K562 (cell line): ENCODE measurements at regions not wholly inside any gene's neighbourhood (a gene's known extent, or its start where the extent isn't known, plus 50 kb on each side); places are given as distances from the start of the nearest gene placed in this dataset.

Experiments used
- ATAC-seq: fragments of 200-7000 bp; cut with Tn5 transposase; 3 replicates; pipeline ENCODE4 v1.9.1; 2020; ENCODE audit warnings: moderate library complexity
- BruUV-seq: library from RNA; stranded (reverse); fragments of 400-500 nt; replicated peaks from 2 replicates; lab custom pipeline; 2021; lab: Mats Ljungman, UMichigan
- CTCF ChIA-PET: fragments of 300-600 bp; formaldehyde crosslinking; extraction: SDS; loops from one replicate; lab custom pipeline; 2021; ENCODE audit warnings: low intra/inter-chr PET ratio; lab: Yijun Ruan, JAX
- POLR2A ChIA-PET: fragments of 300-600, 350-650 bp; sonication (Branson Sonifier 250); formaldehyde crosslinking; extraction: SDS; loops from one replicate; lab custom pipeline; 2021; ENCODE audit warnings: antibody characterized with exemption, inconsistent platforms; lab: Yijun Ruan, JAX
- DNase-seq, 4 experiments: peaks; one replicate each; pipeline versions ENCODE4 v3.0.0 to v3.0.0-alpha.2; 2011 to 2018; ENCODE audit warnings: low spot score in 3 of 4, mixed read lengths in 3 of 4; ENCODE audit errors: extremely low read depth in 1 of 4
- FAIRE-seq: peaks from 2 replicates; lab custom pipeline; 2011; peaks lifted over from hg19 to GRCh38; lab: Jason Lieb, UNC
- H2AFZ ChIP-seq: 2 replicates; pipeline ENCODE4 v1.6.0; 2011; ENCODE audit warnings: low read depth, low read length, control low read depth, inconsistent platforms
- H3K27ac ChIP-seq: fragments of 200-600 bp; 3 replicates; pipeline ENCODE4 v1.8.0; 2011; ENCODE audit warnings: low read depth, mild to moderate bottlenecking, control low read depth, inconsistent platforms, low read length, moderate library complexity, mixed read lengths; ENCODE audit errors: extremely low read depth
- H3K27me3 ChIP-seq, 2 experiments: fragments of 300-600 bp in 1 of 2; 2 replicates in 1 of 2; 3 replicates in 1 of 2; pipeline versions ENCODE4 v1.6.0 to v1.8.0; 2011; ENCODE audit warnings: inconsistent platforms in 2 of 2, low read length in 2 of 2, mild to moderate bottlenecking in 1 of 2, mixed read lengths in 1 of 2, moderate library complexity in 1 of 2; ENCODE audit not compliant: control insufficient read depth in 2 of 2, insufficient read depth in 2 of 2
- H3K36me3 ChIP-seq: fragments of 300-600 bp; 3 replicates; pipeline ENCODE4 v1.8.0; 2011; ENCODE audit warnings: mild to moderate bottlenecking, low read length, inconsistent platforms; ENCODE audit not compliant: control insufficient read depth, insufficient read depth
- H3K4me1 ChIP-seq, 2 experiments: fragments of 200-600 bp in 1 of 2; replicated peaks in 1 of 2; 2 replicates in 1 of 2; 3 replicates in 1 of 2; pipeline versions ENCODE4 v1.5.1 to v1.8.0; 2011; ENCODE audit warnings: inconsistent platforms in 2 of 2, low read length in 2 of 2, mild to moderate bottlenecking in 1 of 2, mixed read lengths in 1 of 2, moderate library complexity in 1 of 2; ENCODE audit not compliant: control insufficient read depth in 2 of 2, insufficient read depth in 2 of 2
- H3K4me2 ChIP-seq: 2 replicates; pipeline ENCODE4 v1.6.1; 2011; ENCODE audit warnings: low read length, control low read depth, inconsistent platforms, mixed read lengths; ENCODE audit not compliant: insufficient read depth
- H3K4me3 ChIP-seq: fragments of 200-600 bp; sonication (generic), shearing (Covaris generic); 2 replicates; pipeline ENCODE4 v1.5.1; 2016; ENCODE audit warnings: control low read depth, inconsistent platforms
- H3K79me2 ChIP-seq: fragments of 200-600 bp; 3 replicates; pipeline ENCODE4 v1.8.0; 2011; ENCODE audit warnings: low read length, inconsistent platforms; ENCODE audit not compliant: control insufficient read depth, insufficient read depth
- H3K9ac ChIP-seq, 2 experiments: 2 replicates each; pipeline versions ENCODE4 v1.6.0 to v1.6.1; 2011; ENCODE audit warnings: low read depth in 2 of 2, low read length in 2 of 2, control low read depth in 1 of 2, inconsistent platforms in 1 of 2, mild to moderate bottlenecking in 1 of 2, mixed read lengths in 1 of 2; ENCODE audit not compliant: insufficient read depth in 1 of 2
- H3K9me1 ChIP-seq: one replicate; pipeline ENCODE4 v1.6.0; 2011; ENCODE audit warnings: inconsistent platforms, mild to moderate bottlenecking, low read length, moderate library complexity; ENCODE audit not compliant: control insufficient read depth, insufficient read depth
- H3K9me3 ChIP-seq: replicated peaks from 2 replicates; pipeline ENCODE4 v1.5.1; 2011; ENCODE audit warnings: low read depth, low read length, inconsistent platforms; ENCODE audit not compliant: control insufficient read depth, insufficient read depth
- H4K20me1 ChIP-seq: replicated peaks from 2 replicates; pipeline ENCODE4 v1.6.1; 2011; ENCODE audit warnings: low read length, inconsistent platforms, mixed read lengths; ENCODE audit not compliant: control insufficient read depth, insufficient read depth
- FOXK1 ChIP-seq: sonication (generic); formaldehyde crosslinking; IDR thresholded peaks from 2 replicates; pipeline ENCODE4 v1.8.0; 2022; ENCODE audit warnings: missing genetic modification reagents, mild to moderate bottlenecking, borderline replicate concordance
- JUND ChIP-seq, 2 experiments: IDR thresholded peaks; 2 replicates in 1 of 2; 3 replicates in 1 of 2; pipeline ENCODE4 v1.6.1; 2011; ENCODE audit warnings: borderline replicate concordance in 2 of 2, low read depth in 2 of 2, low read length in 2 of 2, improper control_type of control experiment in 1 of 2, missing biosample characterization in 1 of 2, missing genetic modification characterization in 1 of 2, missing genetic modification reagents in 1 of 2
- NFATC3 ChIP-seq: fragments of 450-650 bp; IDR thresholded peaks from 2 replicates; pipeline ENCODE4 v1.6.1; 2017; ENCODE audit warnings: mild to moderate bottlenecking
- NFIX ChIP-seq: fragments of 250-450 bp; sonication (Bioruptor Pico); IDR thresholded peaks from 2 replicates; pipeline ENCODE4 v1.4.0; 2020; ENCODE audit warnings: low read depth, mild to moderate bottlenecking, moderate library complexity
- NFYB ChIP-seq: IDR thresholded peaks from 2 replicates; pipeline ENCODE4 v1.6.1; 2011; ENCODE audit warnings: mild to moderate bottlenecking, moderate library complexity; ENCODE audit not compliant: insufficient read length; ENCODE audit errors: extremely low read depth
- RBM22 ChIP-seq: fragments of 200-400 bp; formaldehyde crosslinking; IDR thresholded peaks from 2 replicates; pipeline ENCODE4 v1.6.1; 2018; ENCODE audit warnings: low read length, low read depth; ENCODE audit not compliant: poor library complexity, severe bottlenecking
- SMC3 ChIP-seq: conservative IDR thresholded peaks from 2 replicates; pipeline ENCODE4 v1.6.1; 2011; ENCODE audit warnings: low read depth, low read length, improper control_type of control experiment; ENCODE audit not compliant: insufficient read depth
- ZC3H11A ChIP-seq: IDR thresholded peaks from 2 replicates; pipeline ENCODE4 v1.6.1; 2012; ENCODE audit warnings: low read depth, low read length, improper control_type of control experiment
- ZNF408 ChIP-seq: fragments of 250-450 bp; sonication (Bioruptor Pico); IDR thresholded peaks from 2 replicates; pipeline ENCODE4 v1.4.0; 2020; ENCODE audit warnings: low read depth, mild to moderate bottlenecking, moderate library complexity
- ZNF41 ChIP-seq: fragments of 250-450 bp; sonication (Bioruptor Pico); conservative IDR thresholded peaks from 2 replicates; pipeline ENCODE4 v1.4.0; 2020; ENCODE audit warnings: mild to moderate bottlenecking
- WGBS: fragments of 100-300 bp; shearing (Covaris generic); methylation state at CpG from one replicate; pipeline ENCODE4 v1.1.6; 2016; ENCODE audit warnings: low coverage, mixed read lengths; ENCODE audit not compliant: insufficient coverage; ENCODE audit errors: missing lambda C conversion rate; 5-methylcytosine and 5-hydroxymethylcytosine counted together
- in situ Hi-C: fragments of 300-500 bp; cut with MboI; formaldehyde crosslinking; loops from 4 replicates; pipeline ENCODE4 v1.15.0; 2018; ENCODE audit warnings: inconsistent platforms, mixed read lengths
- intact Hi-C: fragments of 100-400 bp; cut with micrococcal nuclease; formaldehyde crosslinking; loops from 2 replicates; pipeline ENCODE4 v1.14.2; 2022
- TF ChIP-seq, protein P1 (sequence below): sonication (generic); formaldehyde crosslinking; IDR thresholded peaks from 2 replicates; pipeline ENCODE4 v1.8.1; 2023; ENCODE audit warnings: missing genetic modification reagents, mild to moderate bottlenecking, borderline replicate concordance
- TF ChIP-seq, protein P2 (sequence below): sonication (generic); IDR thresholded peaks from 2 replicates; pipeline ENCODE4 v1.6.1; 2016
- TF ChIP-seq, protein P3 (sequence below): fragments of 450-650 bp; IDR thresholded peaks from 2 replicates; pipeline ENCODE4 v1.6.1; 2014; ENCODE audit warnings: low read depth, mild to moderate bottlenecking, moderate library complexity, borderline replicate concordance

DNA sequence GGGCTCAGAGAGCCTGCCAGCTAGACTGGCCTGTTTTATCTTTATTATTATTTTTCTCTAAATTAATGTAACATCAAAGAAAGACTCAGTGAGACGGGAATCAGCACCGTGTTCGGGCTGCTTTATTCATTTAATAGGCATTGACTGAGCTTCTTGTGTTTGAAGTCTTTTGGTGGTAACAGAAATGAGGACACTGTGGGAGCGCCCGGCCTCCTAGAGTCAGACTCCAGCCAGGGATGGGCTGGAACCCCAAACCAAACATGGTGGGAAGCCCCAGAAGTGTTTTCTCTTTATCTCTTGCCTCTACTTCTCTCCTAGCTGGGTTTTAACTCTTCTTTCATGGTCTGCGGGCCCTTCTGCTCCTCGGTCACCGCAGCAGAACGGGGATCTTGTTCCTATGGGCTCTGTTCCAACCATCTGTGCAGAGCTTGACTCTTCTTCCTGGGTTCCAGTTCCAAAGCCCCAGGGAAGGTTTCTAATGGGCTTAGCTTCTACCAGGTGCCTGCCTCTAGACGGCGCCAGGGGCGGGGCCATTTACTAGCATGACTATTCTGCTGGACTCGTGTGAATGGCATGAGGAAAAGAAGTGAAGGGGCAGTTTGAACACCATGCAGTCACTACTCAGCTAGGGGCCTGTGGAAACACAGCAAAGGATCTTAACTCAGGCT lies 123.8 kb downstream of the FGF18 start:
- Histone ChIP-seq H2AFZ (no peak overlapping the region), H3K27me3 (peaks cover 26 to 71% of the 10 kb centered on the region in 2 experiments), H3K4me1 (no peaks in the 10 kb centered on the region), H3K4me2 (no peak overlapping the region), H3K27ac (no peak overlapping the region), H3K9me3 (no peaks in the 10 kb centered on the region), H3K9ac (no peak overlapping the region), H3K9me1 (no peaks in the 10 kb centered on the region), H3K4me3 (no peak overlapping the region), H4K20me1 (no peaks in the 10 kb centered on the region; the same call in 1 of the 2 replicates), H3K79me2 (no peaks in the 10 kb centered on the region), H3K36me3 (no peaks in the 10 kb centered on the region)
- ChIA-PET POLR2A (interaction anchor here (1.5 kb wide), 1 partner anchor 9 kb away, joined by 3 read pairs; no protein-coding TSS in a partner anchor), CTCF (no interaction called here)
- FAIRE-seq = no peak
- peak; percentile 52 for ATAC-seq
- no TSS peak for BruUV-seq
- in situ Hi-C loops = no loop called here
- intact Hi-C loops = no loop called here
- DNase-seq = no peak
- WGBS = 3% methylated on average over 13 of the region's 13 CpGs
- TF ChIP-seq ZNF41 (CRISPR knock-in tag) (no peak), SMC3 (no peak), ZNF408 (CRISPR knock-in tag) (no peak), NFATC3 (no peak), RBM22 (no peak), NFYB (no peak), ZC3H11A (no peak), JUND (IDR thresholded peaks at IDR 0.05; ENCODE audit: borderline replicate concordance, low read depth, low read length) (no peak), JUND (tag; IDR thresholded peaks at IDR 0.05; ENCODE audit: borderline replicate concordance, low read depth, low read length) (no peak), NFIX (CRISPR knock-in tag) (no peak), FOXK1 (no peak)
- TF ChIP-seq, protein P1, sequence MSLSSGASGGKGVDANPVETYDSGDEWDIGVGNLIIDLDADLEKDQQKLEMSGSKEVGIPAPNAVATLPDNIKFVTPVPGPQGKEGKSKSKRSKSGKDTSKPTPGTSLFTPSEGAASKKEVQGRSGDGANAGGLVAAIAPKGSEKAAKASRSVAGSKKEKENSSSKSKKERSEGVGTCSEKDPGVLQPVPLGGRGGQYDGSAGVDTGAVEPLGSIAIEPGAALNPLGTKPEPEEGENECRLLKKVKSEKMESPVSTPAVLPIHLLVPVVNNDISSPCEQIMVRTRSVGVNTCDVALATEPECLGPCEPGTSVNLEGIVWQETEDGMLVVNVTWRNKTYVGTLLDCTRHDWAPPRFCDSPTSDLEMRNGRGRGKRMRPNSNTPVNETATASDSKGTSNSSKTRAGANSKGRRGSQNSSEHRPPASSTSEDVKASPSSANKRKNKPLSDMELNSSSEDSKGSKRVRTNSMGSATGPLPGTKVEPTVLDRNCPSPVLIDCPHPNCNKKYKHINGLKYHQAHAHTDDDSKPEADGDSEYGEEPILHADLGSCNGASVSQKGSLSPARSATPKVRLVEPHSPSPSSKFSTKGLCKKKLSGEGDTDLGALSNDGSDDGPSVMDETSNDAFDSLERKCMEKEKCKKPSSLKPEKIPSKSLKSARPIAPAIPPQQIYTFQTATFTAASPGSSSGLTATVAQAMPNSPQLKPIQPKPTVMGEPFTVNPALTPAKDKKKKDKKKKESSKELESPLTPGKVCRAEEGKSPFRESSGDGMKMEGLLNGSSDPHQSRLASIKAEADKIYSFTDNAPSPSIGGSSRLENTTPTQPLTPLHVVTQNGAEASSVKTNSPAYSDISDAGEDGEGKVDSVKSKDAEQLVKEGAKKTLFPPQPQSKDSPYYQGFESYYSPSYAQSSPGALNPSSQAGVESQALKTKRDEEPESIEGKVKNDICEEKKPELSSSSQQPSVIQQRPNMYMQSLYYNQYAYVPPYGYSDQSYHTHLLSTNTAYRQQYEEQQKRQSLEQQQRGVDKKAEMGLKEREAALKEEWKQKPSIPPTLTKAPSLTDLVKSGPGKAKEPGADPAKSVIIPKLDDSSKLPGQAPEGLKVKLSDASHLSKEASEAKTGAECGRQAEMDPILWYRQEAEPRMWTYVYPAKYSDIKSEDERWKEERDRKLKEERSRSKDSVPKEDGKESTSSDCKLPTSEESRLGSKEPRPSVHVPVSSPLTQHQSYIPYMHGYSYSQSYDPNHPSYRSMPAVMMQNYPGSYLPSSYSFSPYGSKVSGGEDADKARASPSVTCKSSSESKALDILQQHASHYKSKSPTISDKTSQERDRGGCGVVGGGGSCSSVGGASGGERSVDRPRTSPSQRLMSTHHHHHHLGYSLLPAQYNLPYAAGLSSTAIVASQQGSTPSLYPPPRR (CRISPR knock-in tag) = no peak
- TF ChIP-seq, protein P2, sequence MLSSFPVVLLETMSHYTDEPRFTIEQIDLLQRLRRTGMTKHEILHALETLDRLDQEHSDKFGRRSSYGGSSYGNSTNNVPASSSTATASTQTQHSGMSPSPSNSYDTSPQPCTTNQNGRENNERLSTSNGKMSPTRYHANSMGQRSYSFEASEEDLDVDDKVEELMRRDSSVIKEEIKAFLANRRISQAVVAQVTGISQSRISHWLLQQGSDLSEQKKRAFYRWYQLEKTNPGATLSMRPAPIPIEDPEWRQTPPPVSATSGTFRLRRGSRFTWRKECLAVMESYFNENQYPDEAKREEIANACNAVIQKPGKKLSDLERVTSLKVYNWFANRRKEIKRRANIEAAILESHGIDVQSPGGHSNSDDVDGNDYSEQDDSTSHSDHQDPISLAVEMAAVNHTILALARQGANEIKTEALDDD = no peak
- TF ChIP-seq, protein P3, sequence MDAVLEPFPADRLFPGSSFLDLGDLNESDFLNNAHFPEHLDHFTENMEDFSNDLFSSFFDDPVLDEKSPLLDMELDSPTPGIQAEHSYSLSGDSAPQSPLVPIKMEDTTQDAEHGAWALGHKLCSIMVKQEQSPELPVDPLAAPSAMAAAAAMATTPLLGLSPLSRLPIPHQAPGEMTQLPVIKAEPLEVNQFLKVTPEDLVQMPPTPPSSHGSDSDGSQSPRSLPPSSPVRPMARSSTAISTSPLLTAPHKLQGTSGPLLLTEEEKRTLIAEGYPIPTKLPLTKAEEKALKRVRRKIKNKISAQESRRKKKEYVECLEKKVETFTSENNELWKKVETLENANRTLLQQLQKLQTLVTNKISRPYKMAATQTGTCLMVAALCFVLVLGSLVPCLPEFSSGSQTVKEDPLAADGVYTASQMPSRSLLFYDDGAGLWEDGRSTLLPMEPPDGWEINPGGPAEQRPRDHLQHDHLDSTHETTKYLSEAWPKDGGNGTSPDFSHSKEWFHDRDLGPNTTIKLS = no peak
